Esophagus (tissue), 2 donors: ENCODE measurements at regions not wholly inside any gene's neighbourhood (a gene's known extent, or its start where the extent isn't known, plus 50 kb on each side); places are given as distances from the start of the nearest gene placed in this dataset.

ENCODE experiments used
- H3K27ac ChIP-seq, 2 donors: one replicate each; pipeline ENCODE4 v1.5.1; 2013; ENCODE audit warnings: low read depth in 2 of 2, mild to moderate bottlenecking in 2 of 2, inconsistent platforms in 1 of 2, low read length in 1 of 2, moderate library complexity in 1 of 2
- H3K27me3 ChIP-seq, 2 donors: one replicate each; pipeline ENCODE4 v1.6.1; 2013; ENCODE audit warnings: low read length in 2 of 2, control low read depth in 1 of 2, mild to moderate bottlenecking in 1 of 2; ENCODE audit not compliant: insufficient read depth in 2 of 2, control insufficient read depth in 1 of 2
- H3K36me3 ChIP-seq, 2 donors: one replicate each; pipeline ENCODE4 v1.6.1; 2013; ENCODE audit warnings: low read length in 1 of 2; ENCODE audit not compliant: control insufficient read depth in 2 of 2, insufficient read depth in 2 of 2
- H3K4me1 ChIP-seq, 2 donors: one replicate each; pipeline ENCODE4 v1.6.1; 2013; ENCODE audit warnings: low read length in 1 of 2; ENCODE audit not compliant: control insufficient read depth in 2 of 2, insufficient read depth in 2 of 2
- H3K4me3 ChIP-seq, 2 donors: one replicate each; pipeline ENCODE4 v1.5.1; 2013; ENCODE audit warnings: low read length in 2 of 2, mild to moderate bottlenecking in 2 of 2, low read depth in 1 of 2, moderate library complexity in 1 of 2
- H3K9me3 ChIP-seq, 2 donors: one replicate each; pipeline ENCODE4 v1.6.1; 2013; ENCODE audit warnings: mild to moderate bottlenecking in 2 of 2, low read depth in 1 of 2, low read length in 1 of 2, moderate library complexity in 1 of 2; ENCODE audit not compliant: control insufficient read depth in 2 of 2, insufficient read depth in 1 of 2
- WGBS, 2 donors: extraction: QIAGEN DNeasy Blood & Tissue Kit; methylation state at CpG; one replicate each; pipeline ENCODE4 v1.1.7; 2013; 5-methylcytosine and 5-hydroxymethylcytosine counted together
- donor health status: healthy with polysubstance abuse.
- donor health status: Bipolar disorder and iron deficiency.

DNA sequence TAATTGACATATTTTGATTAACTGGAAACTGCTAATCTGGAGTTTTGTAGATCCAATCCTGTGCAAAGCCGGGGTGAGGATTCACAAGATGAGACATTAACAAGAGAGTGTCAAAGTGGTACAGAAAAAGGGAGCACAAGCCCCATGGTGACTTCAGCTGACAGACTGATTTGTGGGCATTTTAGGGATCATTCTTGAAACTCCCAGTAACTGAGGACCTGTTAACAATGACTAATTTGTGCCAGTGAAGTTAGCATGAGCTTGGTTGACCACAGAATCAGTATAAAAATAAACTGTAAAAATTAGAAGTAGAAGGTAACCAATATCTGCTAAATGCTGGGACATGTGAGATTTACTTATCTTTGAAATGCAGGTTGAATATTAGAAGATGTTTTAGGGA lies 1578.3 kb downstream of the EFNA5 start:
- Histone ChIP-seq H3K36me3 (no peaks in the 10 kb centered on the region), H3K4me1 (no peaks in the 10 kb centered on the region), H3K9me3 (no peaks in the 10 kb centered on the region), H3K27me3 (no peaks in the 10 kb centered on the region), H3K27ac (no peak overlapping the region), H3K4me3 (no peak overlapping the region)
- WGBS, 2 donors, result 79 to 86% methylated on average over 1 of the region's 1 CpG

DNA sequence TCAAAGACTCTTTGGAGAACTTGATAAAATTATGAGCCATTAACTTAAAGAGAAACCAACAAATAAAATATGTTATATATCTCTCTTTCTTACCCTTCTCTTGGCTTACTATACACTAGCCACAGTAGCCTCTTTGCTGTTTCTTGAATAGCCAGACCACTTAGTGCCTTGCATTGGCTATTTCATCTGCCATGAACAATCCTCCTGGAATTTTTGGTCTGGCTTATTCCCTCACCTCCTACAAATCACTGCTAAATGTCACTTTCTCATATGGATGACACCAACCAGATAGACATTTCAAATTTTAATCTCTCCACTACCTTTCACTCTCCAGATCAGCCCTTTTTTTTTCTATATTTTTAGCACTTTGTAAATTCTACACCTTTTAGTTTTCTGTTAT lies 1581.7 kb downstream of the EFNA5 start:
- H3K4me1 ChIP-seq, result no peaks in the 10 kb centered on the region
- H3K27me3 ChIP-seq, result no peaks in the 10 kb centered on the region

DNA sequence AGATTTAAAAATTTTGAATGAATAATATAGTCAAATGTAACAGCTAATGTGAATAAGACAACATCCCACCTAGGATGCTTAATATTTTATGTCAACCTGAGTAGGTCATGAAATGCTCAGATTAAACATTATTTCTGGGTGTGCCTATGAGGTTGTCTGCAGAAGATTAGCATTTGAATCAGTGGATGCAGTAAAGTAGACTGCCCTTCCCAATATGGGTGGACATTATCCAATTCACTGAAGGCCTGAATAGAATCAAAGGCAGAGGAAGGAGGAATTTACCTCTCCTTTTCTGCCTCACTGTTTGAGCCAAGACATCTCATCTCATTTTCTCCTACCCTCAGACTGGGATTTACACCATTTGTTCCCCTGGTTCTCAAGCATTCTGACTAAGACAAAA lies 1582.3 kb downstream of the EFNA5 start:
- Histone ChIP-seq H3K4me1 (no peaks in the 10 kb centered on the region), H3K27me3 (no peaks in the 10 kb centered on the region), H3K4me3 (no peak overlapping the region), H3K9me3 (no peaks in the 10 kb centered on the region), H3K36me3 (no peaks in the 10 kb centered on the region), H3K27ac (no peak overlapping the region)

More for the DNA sequence above, 1581.7 kb downstream of the EFNA5 start:
- Histone ChIP-seq H3K9me3 (no peaks in the 10 kb centered on the region), H3K27ac (no peak overlapping the region), H3K36me3 (no peaks in the 10 kb centered on the region), H3K4me3 (no peak overlapping the region)

DNA sequence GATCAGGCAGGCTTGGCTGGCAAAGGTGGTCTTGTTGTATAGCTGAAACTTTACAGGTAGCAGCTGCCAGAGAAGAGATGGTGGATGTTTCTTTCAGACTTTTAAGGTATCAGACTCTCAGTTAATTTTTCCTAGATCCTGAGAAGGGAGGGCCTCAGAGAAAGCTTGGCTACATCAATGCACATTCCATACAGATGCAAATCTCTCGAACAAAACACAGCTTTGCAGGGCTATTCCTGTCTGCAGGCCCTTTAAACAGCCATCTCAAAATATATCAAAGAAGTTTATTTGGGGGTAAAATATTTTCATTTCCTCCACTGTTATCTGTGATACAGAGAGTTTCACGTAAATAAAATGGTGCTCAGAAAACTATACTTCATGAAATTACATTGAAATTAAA lies 1584.4 kb downstream of the EFNA5 start:
- H3K4me3 ChIP-seq, result no peak overlapping the region
- H3K27ac ChIP-seq, result no peak overlapping the region
- H3K9me3 ChIP-seq, result no peaks in the 10 kb centered on the region
- H3K36me3 ChIP-seq, result no peaks in the 10 kb centered on the region
- 68 to 69% methylated on average over 2 of the region's 2 CpGs for WGBS, 2 donors
- H3K27me3 ChIP-seq, result no peaks in the 10 kb centered on the region
- H3K4me1 ChIP-seq, result no peaks in the 10 kb centered on the region

DNA sequence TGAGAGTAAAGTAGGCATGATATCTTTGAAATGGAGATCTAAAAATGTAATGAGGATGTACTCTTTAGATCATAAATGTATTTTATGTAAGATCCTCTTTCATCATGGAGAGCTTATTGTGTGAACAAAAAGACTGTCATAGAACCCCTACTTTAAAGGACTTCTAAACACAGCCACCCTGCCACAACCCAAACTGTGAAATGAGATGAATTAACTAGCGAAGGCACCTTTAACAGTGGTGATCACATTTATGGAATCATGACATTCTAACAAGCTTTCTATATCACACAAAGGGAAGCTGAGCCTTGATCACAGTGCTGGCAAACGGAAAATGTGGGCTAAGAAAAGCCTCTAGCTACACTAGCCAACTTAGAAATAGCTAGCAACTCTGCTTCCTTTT lies 1585.2 kb downstream of the EFNA5 start:
- H3K9me3 ChIP-seq, result no peaks in the 10 kb centered on the region
- H3K36me3 ChIP-seq, result no peaks in the 10 kb centered on the region
- no peak overlapping the region for H3K27ac ChIP-seq
- 68 to 69% methylated on average over 2 of the region's 2 CpGs for WGBS, 2 donors
- H3K4me1 ChIP-seq, result no peaks in the 10 kb centered on the region
- no peak overlapping the region for H3K4me3 ChIP-seq
- no peaks in the 10 kb centered on the region for H3K27me3 ChIP-seq

DNA sequence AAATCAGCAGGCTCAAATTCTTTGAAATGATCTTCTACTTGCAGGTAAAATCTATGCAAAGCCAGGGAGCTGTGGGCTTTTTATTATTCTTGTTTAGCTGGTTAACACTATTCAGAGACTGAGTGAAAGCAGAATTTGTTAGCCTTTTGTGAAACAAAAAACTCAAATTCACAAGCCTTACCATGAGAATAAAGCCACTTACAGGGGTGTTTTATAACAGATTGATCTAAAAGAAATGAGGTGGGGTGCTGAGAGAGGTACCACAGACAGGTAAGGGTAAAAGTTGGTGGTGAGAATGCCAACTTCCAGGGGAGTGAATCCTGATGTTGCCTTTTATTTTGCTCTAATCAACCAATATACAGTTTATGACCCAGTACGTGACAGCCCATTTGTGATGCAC lies 1585.6 kb downstream of the EFNA5 start:
- H3K4me1 ChIP-seq, result no peaks in the 10 kb centered on the region
- H3K27me3 ChIP-seq, result no peaks in the 10 kb centered on the region
- H3K27ac ChIP-seq, result no peak overlapping the region
- WGBS, 2 donors, result 0 to 35% methylated on average over 1 of the region's 1 CpG
- H3K36me3 ChIP-seq, result no peaks in the 10 kb centered on the region
- no peaks in the 10 kb centered on the region for H3K9me3 ChIP-seq
- no peak overlapping the region for H3K4me3 ChIP-seq

DNA sequence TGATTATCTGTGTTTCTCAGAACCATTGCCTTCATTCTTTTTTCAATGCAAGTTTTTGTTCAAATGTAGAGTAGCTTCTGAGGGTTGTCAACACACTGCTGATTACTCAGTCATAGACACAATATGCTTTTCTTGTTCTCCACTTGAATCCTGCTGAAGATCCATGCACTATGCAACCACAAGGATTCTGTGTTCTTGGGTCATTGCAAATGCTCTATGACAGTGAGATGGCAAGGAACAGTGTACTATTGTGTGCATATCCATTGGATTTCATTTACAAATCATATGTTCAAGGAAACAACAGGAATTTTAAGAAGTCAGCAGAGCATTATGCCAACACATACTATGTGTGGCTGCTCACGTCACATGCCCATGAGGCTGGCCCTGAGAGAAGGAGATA lies 1590.2 kb downstream of the EFNA5 start:
- Histone ChIP-seq H3K36me3 (no peaks in the 10 kb centered on the region), H3K27ac (no peak overlapping the region), H3K9me3 (no peaks in the 10 kb centered on the region), H3K4me1 (no peaks in the 10 kb centered on the region), H3K27me3 (no peaks in the 10 kb centered on the region), H3K4me3 (no peak overlapping the region)
- 84 to 94% methylated on average over 1 of the region's 1 CpG for WGBS, 2 donors

DNA sequence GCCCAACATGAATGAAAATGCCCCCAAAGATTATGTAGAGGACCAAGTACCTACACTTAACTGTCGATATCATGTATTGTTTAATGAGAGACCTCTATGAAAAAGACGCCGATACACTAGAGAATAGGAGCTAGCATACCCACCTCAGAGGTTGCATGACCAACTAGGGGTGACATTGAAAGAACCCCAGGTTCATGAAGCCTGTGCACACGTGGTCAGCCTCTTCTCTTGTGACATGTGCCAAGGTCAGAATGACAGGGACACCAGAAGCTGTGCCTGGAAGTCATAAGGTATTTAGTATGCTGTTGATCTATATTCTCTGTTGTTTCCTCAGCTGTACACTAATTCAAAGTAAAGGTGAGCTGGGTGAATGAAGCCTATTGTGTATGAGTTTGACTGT lies 1594.1 kb downstream of the EFNA5 start:
- WGBS, 2 donors, result 85% methylated on average over 4 of the region's 4 CpGs
- H3K4me3 ChIP-seq, result no peak overlapping the region
- H3K27me3 ChIP-seq, result no peaks in the 10 kb centered on the region
- no peaks in the 10 kb centered on the region for H3K4me1 ChIP-seq
- no peak overlapping the region for H3K27ac ChIP-seq
- H3K36me3 ChIP-seq, result no peaks in the 10 kb centered on the region
- H3K9me3 ChIP-seq, result no peaks in the 10 kb centered on the region

DNA sequence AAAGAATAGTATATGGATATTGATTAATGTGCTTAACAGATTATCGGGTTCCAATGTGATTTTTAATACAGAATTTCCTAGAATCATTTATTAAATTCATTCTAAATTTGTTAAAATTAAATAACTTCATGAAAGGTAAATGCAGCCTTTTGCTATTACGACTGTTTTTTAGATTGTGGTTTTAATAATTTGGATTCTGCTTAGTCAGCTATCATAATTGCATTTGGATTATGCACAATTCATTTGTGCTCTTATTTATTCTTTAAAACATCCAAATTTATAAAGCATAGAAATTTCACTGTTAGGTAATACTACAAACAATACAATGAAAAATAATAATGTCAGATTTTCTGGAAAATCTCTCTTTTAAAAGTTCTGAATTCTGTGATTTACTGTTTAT lies 1598.5 kb downstream of the EFNA5 start:
- H3K27me3 ChIP-seq, result no peaks in the 10 kb centered on the region
- WGBS, 2 donors, result 91 to 92% methylated on average over 2 of the region's 2 CpGs
- H3K9me3 ChIP-seq, result no peaks in the 10 kb centered on the region
- H3K4me1 ChIP-seq, result no peaks in the 10 kb centered on the region
- H3K27ac ChIP-seq, result no peak overlapping the region
- no peak overlapping the region for H3K4me3 ChIP-seq
- H3K36me3 ChIP-seq, result no peaks in the 10 kb centered on the region

DNA sequence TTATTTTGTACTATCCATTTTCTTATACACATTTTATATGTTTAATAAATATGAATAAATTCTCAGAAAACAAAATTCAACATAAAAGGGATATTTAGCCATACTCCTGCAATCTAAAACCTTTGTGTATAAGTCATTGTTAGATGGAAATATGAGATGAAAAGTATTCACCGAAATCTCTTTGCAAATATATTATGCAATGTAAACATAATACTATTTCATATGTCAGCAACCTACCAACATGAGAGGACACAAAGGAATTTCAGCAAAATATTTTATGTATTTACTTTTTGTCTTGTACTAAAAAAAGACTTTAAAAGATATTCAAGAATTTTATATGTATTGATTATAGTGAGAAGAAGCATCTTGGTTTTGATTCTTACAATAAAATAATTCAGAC lies 1623.4 kb downstream of the EFNA5 start:
- WGBS, 2 donors, result 61 to 67% methylated on average over 1 of the region's 1 CpG
- Histone ChIP-seq H3K4me1 (no peaks in the 10 kb centered on the region), H3K27me3 (no peaks in the 10 kb centered on the region), H3K36me3 (no peaks in the 10 kb centered on the region), H3K4me3 (no peak overlapping the region), H3K27ac (no peak overlapping the region), H3K9me3 (no peaks in the 10 kb centered on the region)
